HEK293 (cell line): ENCODE measurements at regions not wholly inside any gene's neighbourhood (a gene's known extent, or its start where the extent isn't known, plus 50 kb on each side); places are given as distances from the start of the nearest gene placed in this dataset.

Source experiments
- CTCF ChIA-PET: fragments of 350-600 bp; formaldehyde crosslinking; extraction: SDS; loops from one replicate; lab custom pipeline; 2021; ENCODE audit warnings: antibody characterized with exemption; lab: Yijun Ruan, JAX
- POLR2A ChIA-PET: fragments of 300-600 bp; formaldehyde crosslinking; extraction: SDS; loops from one replicate; lab custom pipeline; 2020; ENCODE audit warnings: antibody characterized with exemption, inconsistent platforms; lab: Yijun Ruan, JAX
- H3K27ac ChIP-seq: fragments of 200-500 bp; sonication (Bioruptor generic); 2 replicates; pipeline ENCODE4 v1.5.1; 2014; ENCODE audit warnings: low read depth, low read length, control low read depth, inconsistent platforms; ENCODE audit errors: extremely low read depth
- H3K36me3 ChIP-seq, 2 experiments: fragments of 200-500 bp in 1 of 2; sonication (Bioruptor generic) in 1 of 2; 1 replicate in 1 of 2; 2 replicates in 1 of 2; pipeline ENCODE4 v1.5.1; 2014 to 2017; ENCODE audit warnings: inconsistent platforms in 2 of 2, low read length in 2 of 2; ENCODE audit not compliant: control insufficient read depth in 2 of 2, insufficient read depth in 1 of 2
- H3K4me1 ChIP-seq: fragments of 200-500 bp; sonication (Bioruptor generic); 2 replicates; pipeline ENCODE4 v1.5.1; 2014; ENCODE audit warnings: mild to moderate bottlenecking, low read length, inconsistent platforms; ENCODE audit not compliant: control insufficient read depth, insufficient read depth
- H3K4me3 ChIP-seq: 2 replicates; pipeline ENCODE4 v1.5.1; 2011; ENCODE audit warnings: low read depth, mild to moderate bottlenecking, control low read depth, low read length, moderate library complexity
- H3K9me3 ChIP-seq: fragments of 200-500 bp; sonication (Bioruptor generic); 2 replicates; pipeline ENCODE4 v1.5.1; 2014; ENCODE audit warnings: low read depth, low read length, inconsistent platforms; ENCODE audit not compliant: control insufficient read depth, insufficient read depth
- GLIS1 ChIP-seq: fragments of 450-650 bp; formaldehyde crosslinking; IDR thresholded peaks from 2 replicates; pipeline ENCODE4 v1.5.1; 2016; ENCODE audit warnings: missing biosample characterization, missing genetic modification characterization
- KLF9 ChIP-seq: fragments of 450-650 bp; formaldehyde crosslinking; IDR thresholded peaks from 2 replicates; pipeline ENCODE4 v1.5.1; 2016; ENCODE audit warnings: missing biosample characterization, missing genetic modification characterization, low read depth
- MYNN ChIP-seq: fragments of 450-650 bp; formaldehyde crosslinking; IDR thresholded peaks from 2 replicates; pipeline ENCODE4 v1.5.1; 2016; ENCODE audit warnings: missing biosample characterization, missing genetic modification characterization, borderline replicate concordance
- MZF1 ChIP-seq: fragments of 450-650 bp; formaldehyde crosslinking; IDR thresholded peaks from 2 replicates; pipeline ENCODE4 v1.5.1; 2017; ENCODE audit warnings: missing biosample characterization, missing genetic modification characterization, borderline replicate concordance
- PBX3 ChIP-seq: sonication (generic); formaldehyde crosslinking; IDR thresholded peaks from 2 replicates; pipeline ENCODE4 v1.8.1; 2022; ENCODE audit warnings: mild to moderate bottlenecking, moderate library complexity, missing genetic modification reagents
- SCRT1 ChIP-seq: fragments of 450-650 bp; formaldehyde crosslinking; IDR thresholded peaks from 2 replicates; pipeline ENCODE4 v1.5.1; 2016; ENCODE audit warnings: missing biosample characterization, missing genetic modification characterization, borderline replicate concordance
- TSHZ1 ChIP-seq: fragments of 450-650 bp; formaldehyde crosslinking; IDR thresholded peaks from 2 replicates; pipeline ENCODE4 v1.5.1; 2016; ENCODE audit warnings: missing biosample characterization, missing genetic modification characterization, borderline replicate concordance
- ZFP37 ChIP-seq: fragments of 450-650 bp; formaldehyde crosslinking; IDR thresholded peaks from 2 replicates; pipeline ENCODE4 v1.5.1; 2016; ENCODE audit warnings: missing biosample characterization, missing genetic modification characterization
- ZNF112 ChIP-seq: fragments of 450-650 bp; formaldehyde crosslinking; IDR thresholded peaks from 2 replicates; pipeline ENCODE4 v1.5.0; 2017; ENCODE audit warnings: missing biosample characterization, missing genetic modification characterization
- ZNF132 ChIP-seq: fragments of 450-650 bp; formaldehyde crosslinking; IDR thresholded peaks from 2 replicates; pipeline ENCODE4 v1.5.1; 2017; ENCODE audit warnings: missing biosample characterization, missing genetic modification characterization, borderline replicate concordance
- ZNF184 ChIP-seq: fragments of 450-650 bp; IDR thresholded peaks from 2 replicates; pipeline ENCODE4 v1.5.1; 2018; ENCODE audit warnings: missing biosample characterization, mild to moderate bottlenecking, missing genetic modification characterization
- ZNF19 ChIP-seq: fragments of 450-650 bp; formaldehyde crosslinking; IDR thresholded peaks from 2 replicates; pipeline ENCODE4; 2016; ENCODE audit warnings: missing biosample characterization, missing genetic modification characterization, low read depth
- ZNF223 ChIP-seq: fragments of 450-650 bp; formaldehyde crosslinking; IDR thresholded peaks from 2 replicates; pipeline ENCODE4 v1.5.1; 2016; ENCODE audit warnings: missing biosample characterization, missing genetic modification characterization
- ZNF280C ChIP-seq: fragments of 450-650 bp; formaldehyde crosslinking; IDR thresholded peaks from 2 replicates; pipeline ENCODE4 v1.5.1; 2016; ENCODE audit warnings: missing biosample characterization, missing genetic modification characterization
- ZNF426 ChIP-seq: fragments of 450-650 bp; formaldehyde crosslinking; IDR thresholded peaks from 2 replicates; pipeline ENCODE4 v1.5.1; 2017; ENCODE audit warnings: missing biosample characterization, missing genetic modification characterization, mild to moderate bottlenecking, inconsistent platforms, moderate library complexity
- ZNF610 ChIP-seq: fragments of 450-650 bp; formaldehyde crosslinking; IDR thresholded peaks from 2 replicates; pipeline ENCODE4 v1.5.1; 2016; ENCODE audit warnings: missing biosample characterization, missing genetic modification characterization, borderline replicate concordance
- ZNF621 ChIP-seq: fragments of 450-650 bp; formaldehyde crosslinking; IDR thresholded peaks from 2 replicates; pipeline ENCODE4 v1.5.1; 2017; ENCODE audit warnings: missing biosample characterization, missing genetic modification characterization
- TF ChIP-seq, protein P1 (sequence below): fragments of 450-650 bp; formaldehyde crosslinking; conservative IDR thresholded peaks from 2 replicates; pipeline ENCODE4 v1.5.1; 2016; ENCODE audit warnings: low read depth, missing biosample characterization, missing genetic modification characterization
- TF ChIP-seq, protein P2 (sequence below): fragments of 450-650 bp; formaldehyde crosslinking; IDR thresholded peaks from 2 replicates; pipeline ENCODE4; 2016; ENCODE audit warnings: missing biosample characterization, missing genetic modification characterization

- TF ChIP-seq, protein P1, sequence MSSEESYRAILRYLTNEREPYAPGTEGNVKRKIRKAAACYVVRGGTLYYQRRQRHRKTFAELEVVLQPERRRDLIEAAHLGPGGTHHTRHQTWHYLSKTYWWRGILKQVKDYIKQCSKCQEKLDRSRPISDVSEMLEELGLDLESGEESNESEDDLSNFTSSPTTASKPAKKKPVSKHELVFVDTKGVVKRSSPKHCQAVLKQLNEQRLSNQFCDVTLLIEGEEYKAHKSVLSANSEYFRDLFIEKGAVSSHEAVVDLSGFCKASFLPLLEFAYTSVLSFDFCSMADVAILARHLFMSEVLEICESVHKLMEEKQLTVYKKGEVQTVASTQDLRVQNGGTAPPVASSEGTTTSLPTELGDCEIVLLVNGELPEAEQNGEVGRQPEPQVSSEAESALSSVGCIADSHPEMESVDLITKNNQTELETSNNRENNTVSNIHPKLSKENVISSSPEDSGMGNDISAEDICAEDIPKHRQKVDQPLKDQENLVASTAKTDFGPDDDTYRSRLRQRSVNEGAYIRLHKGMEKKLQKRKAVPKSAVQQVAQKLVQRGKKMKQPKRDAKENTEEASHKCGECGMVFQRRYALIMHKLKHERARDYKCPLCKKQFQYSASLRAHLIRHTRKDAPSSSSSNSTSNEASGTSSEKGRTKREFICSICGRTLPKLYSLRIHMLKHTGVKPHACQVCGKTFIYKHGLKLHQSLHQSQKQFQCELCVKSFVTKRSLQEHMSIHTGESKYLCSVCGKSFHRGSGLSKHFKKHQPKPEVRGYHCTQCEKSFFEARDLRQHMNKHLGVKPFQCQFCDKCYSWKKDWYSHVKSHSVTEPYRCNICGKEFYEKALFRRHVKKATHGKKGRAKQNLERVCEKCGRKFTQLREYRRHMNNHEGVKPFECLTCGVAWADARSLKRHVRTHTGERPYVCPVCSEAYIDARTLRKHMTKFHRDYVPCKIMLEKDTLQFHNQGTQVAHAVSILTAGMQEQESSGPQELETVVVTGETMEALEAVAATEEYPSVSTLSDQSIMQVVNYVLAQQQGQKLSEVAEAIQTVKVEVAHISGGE: no peak
- TF ChIP-seq ZFP37 (tag by site-specific recombination): no peak
- TF ChIP-seq KLF9 (tag by site-specific recombination): no peak
- no peak for TF ChIP-seq GLIS1 (tag by site-specific recombination)
Observed at GRCh38 chr10:78657862-78658165, 411.0 kb upstream of the ZMIZ1 start (continued).

DNA sequence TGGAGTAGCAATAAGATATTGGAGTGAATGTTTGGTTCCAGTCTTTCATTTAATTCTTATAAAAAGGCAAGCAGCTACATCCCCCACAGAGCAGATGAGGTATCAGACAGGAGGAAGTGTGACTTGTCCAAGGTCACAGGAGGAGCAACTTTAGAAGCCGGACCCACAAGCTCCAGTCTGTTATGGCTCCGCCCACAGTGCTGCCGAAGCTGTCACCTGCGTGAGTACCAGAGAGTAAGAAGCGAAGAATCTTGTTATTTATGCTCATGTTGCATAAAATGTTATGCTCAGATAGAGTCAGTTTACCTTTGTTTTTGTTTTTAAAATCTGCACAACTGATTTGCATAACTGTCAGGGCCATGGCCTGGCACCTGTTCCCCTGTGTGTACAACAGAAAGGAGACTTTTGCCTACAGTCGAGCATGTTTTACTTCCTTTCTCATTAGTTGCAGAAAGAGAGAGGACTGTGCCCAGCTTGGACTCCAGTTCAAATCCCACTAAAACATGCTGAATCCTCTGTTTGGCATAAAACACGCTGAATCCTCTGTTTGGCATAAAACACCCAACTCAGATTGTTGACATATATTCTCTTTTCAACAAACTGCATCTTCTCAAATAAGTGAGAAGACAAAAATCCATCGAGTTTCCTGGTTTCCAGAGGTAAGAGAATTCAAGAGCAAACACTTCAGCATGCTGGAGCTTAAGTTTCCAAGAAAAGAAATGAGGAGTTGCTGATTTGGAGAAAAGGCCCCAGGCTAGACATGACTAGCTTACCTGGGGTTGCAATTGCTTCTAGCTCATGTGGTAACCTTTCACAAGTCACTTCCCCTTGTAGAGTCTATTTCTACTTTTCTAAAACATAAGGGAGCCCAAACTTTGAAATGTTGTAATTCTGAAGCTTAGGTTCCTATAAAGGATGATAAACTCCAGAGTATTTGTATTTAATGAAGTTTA, 409.8 kb upstream of the ZMIZ1 start:
- Histone ChIP-seq H3K4me1 (no peaks in the 10 kb centered on the region), H3K36me3 (no peaks in the 10 kb centered on the region), H3K9me3 (no peaks in the 10 kb centered on the region), H3K4me3 (no peak overlapping the region), H3K27ac (no peak overlapping the region)
- ChIA-PET CTCF (interaction anchor here (0.6 to 1.8 kb wide), 15 partner anchors 10 to 613 kb away, joined by 3 to 10 read pairs (median 3); no protein-coding TSS in a partner anchor), POLR2A (no interaction called here)
- no peak for TF ChIP-seq PBX3 (CRISPR knock-in tag)
- TF ChIP-seq ZNF223 (tag by site-specific recombination): no peak
- TF ChIP-seq ZNF610 (tag by site-specific recombination): no peak
- no peak for TF ChIP-seq MZF1 (tag by site-specific recombination)
- TF ChIP-seq, protein P2, sequence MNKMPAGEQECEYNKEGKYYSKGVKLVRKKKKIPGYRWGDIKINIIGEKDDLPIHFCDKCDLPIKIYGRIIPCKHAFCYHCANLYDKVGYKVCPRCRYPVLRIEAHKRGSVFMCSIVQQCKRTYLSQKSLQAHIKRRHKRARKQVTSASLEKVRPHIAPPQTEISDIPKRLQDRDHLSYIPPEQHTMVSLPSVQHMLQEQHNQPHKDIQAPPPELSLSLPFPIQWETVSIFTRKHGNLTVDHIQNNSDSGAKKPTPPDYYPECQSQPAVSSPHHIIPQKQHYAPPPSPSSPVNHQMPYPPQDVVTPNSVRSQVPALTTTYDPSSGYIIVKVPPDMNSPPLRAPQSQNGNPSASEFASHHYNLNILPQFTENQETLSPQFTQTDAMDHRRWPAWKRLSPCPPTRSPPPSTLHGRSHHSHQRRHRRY (tag by site-specific recombination): no peak
- TF ChIP-seq ZNF112 (tag by site-specific recombination): no peak
- TF ChIP-seq ZNF184 (tag by site-specific recombination): no peak
- no peak for TF ChIP-seq TSHZ1
- TF ChIP-seq ZNF132 (tag by site-specific recombination): no peak
- TF ChIP-seq, protein P1: no peak
- no peak for TF ChIP-seq ZNF19 (tag by site-specific recombination)
- no peak for TF ChIP-seq ZNF621 (tag by site-specific recombination)
- no peak for TF ChIP-seq ZNF280C (tag by site-specific recombination)
- TF ChIP-seq ZNF426: no peak
- no peak for TF ChIP-seq MYNN (tag by site-specific recombination)
- no peak for TF ChIP-seq SCRT1 (tag by site-specific recombination)
